ENCODE measurements at regions not wholly inside any gene's neighbourhood (a gene's known extent, or its start where the extent isn't known, plus 50 kb on each side); places are given as distances from the start of the nearest gene placed in this dataset.

GRCh38 chr16:54467398-54467797, 180.8 kb upstream of the IRX3 start:
- DNase-seq, result no peak

GRCh38 chr16:54466233-54466632, 179.6 kb upstream of the IRX3 start:
- DNase-seq, result no peak

- DNase-seq, result no peak
These were observed 178.5 kb upstream of the IRX3 start for GRCh38 chr16:54465063-54465462.

- DNase-seq, result no peak
These were observed 176.2 kb upstream of the IRX3 start for GRCh38 chr16:54462771-54463170.

GRCh38 chr16:54462151-54462651, 175.6 kb upstream of the IRX3 start:
- no peak for DNase-seq

GRCh38 chr16:54460263-54460860, 173.8 kb upstream of the IRX3 start:
- no peak for DNase-seq

- no peak for DNase-seq
These were observed 173.1 kb upstream of the IRX3 start for GRCh38 chr16:54459509-54460262.

GRCh38 chr16:54458923-54459322, 172.3 kb upstream of the IRX3 start:
- DNase-seq, result no peak

- no peak for DNase-seq
These were observed 169.7 kb upstream of the IRX3 start for GRCh38 chr16:54456291-54456690.

GRCh38 chr16:54455030-54455725, 168.6 kb upstream of the IRX3 start:
- no peak for DNase-seq

GRCh38 chr16:54454616-54455015, 168.0 kb upstream of the IRX3 start:
- peak in 1 of 5 donors; percentile 11 for DNase-seq

- DNase-seq, result no peak
These were observed 167.3 kb upstream of the IRX3 start for GRCh38 chr16:54453871-54454270.

- DNase-seq, result no peak
These were observed 161.2 kb upstream of the IRX3 start for GRCh38 chr16:54447576-54448440.

GRCh38 chr16:54446639-54447038, 160.1 kb upstream of the IRX3 start:
- DNase-seq, result no peak

GRCh38 chr16:54444851-54445458, 158.4 kb upstream of the IRX3 start:
- DNase-seq, result no peak

- DNase-seq, result no peak
These were observed 157.3 kb upstream of the IRX3 start for GRCh38 chr16:54443839-54444238.

- DNase-seq, result no peak
These were observed 156.8 kb upstream of the IRX3 start for GRCh38 chr16:54443352-54443751.

GRCh38 chr16:54442864-54443263, 156.3 kb upstream of the IRX3 start:
- DNase-seq, result no peak

- no peak for DNase-seq
These were observed 151.9 kb upstream of the IRX3 start for GRCh38 chr16:54438469-54438868.

GRCh38 chr16:54437921-54438320, 151.3 kb upstream of the IRX3 start:
- DNase-seq, result no peak

GRCh38 chr16:54437401-54437800, 150.8 kb upstream of the IRX3 start:
- DNase-seq, result no peak

- no peak for DNase-seq
These were observed 149.8 kb upstream of the IRX3 start for GRCh38 chr16:54436346-54436745.

Data from T-helper 1 cell (primary cell).